ENCODE measurements at regions not wholly inside any gene's neighbourhood (a gene's known extent, or its start where the extent isn't known, plus 50 kb on each side); places are given as distances from the start of the nearest gene placed in this dataset.

DNA sequence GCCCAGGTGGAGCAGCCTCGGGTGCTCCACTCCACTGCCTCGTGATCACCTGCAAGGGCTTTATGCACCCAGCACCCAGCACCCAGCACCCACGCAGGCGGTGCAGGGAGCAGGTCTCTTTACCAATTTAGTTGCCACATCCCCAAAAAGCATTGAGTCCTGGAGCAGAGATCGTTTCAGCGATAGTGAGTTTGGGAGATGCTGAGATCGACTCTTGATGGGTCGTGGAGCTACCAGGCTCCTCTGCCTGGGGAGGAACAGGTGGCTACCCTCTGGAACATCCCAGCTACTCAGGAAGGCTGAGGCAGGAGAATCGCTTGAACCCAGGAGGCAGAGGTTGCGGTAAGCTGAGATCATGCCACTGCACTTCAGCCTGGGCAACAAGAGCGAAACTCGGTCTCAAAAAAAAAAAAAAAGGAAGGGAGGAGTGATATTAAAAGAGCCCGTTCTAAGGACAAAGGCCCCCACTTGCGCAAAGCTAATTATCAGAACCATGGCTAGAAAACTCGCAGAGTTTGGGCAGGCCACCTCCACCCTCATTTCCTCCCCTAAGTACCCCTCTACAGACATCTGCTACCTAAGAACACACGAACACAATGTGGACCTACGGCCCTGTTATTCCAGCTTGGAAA, 106.5 kb upstream of the SLC45A1 start:
- Mint-ChIP-seq H3K4me1 (ENCODE audit: low read depth) (peaks cover 11% of the 10 kb centered on the region), H3K27me3 (peaks cover 3% of the 10 kb centered on the region), H3K4me3 (ENCODE audit: low read depth) (no peak overlapping the region), H3K27ac (no peak overlapping the region), H3K9me3 (ENCODE audit: low read depth) (no peaks in the 10 kb centered on the region), H3K36me3 (ENCODE audit: insufficient read depth) (no peaks in the 10 kb centered on the region)
- TF ChIP-seq, protein P1, sequence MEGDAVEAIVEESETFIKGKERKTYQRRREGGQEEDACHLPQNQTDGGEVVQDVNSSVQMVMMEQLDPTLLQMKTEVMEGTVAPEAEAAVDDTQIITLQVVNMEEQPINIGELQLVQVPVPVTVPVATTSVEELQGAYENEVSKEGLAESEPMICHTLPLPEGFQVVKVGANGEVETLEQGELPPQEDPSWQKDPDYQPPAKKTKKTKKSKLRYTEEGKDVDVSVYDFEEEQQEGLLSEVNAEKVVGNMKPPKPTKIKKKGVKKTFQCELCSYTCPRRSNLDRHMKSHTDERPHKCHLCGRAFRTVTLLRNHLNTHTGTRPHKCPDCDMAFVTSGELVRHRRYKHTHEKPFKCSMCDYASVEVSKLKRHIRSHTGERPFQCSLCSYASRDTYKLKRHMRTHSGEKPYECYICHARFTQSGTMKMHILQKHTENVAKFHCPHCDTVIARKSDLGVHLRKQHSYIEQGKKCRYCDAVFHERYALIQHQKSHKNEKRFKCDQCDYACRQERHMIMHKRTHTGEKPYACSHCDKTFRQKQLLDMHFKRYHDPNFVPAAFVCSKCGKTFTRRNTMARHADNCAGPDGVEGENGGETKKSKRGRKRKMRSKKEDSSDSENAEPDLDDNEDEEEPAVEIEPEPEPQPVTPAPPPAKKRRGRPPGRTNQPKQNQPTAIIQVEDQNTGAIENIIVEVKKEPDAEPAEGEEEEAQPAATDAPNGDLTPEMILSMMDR (IDR thresholded peaks at IDR 0.05; ENCODE audit: unreplicated experiment): no peak
- DNase-seq (ENCODE audit: low spot score, unreplicated experiment): no peak

DNA sequence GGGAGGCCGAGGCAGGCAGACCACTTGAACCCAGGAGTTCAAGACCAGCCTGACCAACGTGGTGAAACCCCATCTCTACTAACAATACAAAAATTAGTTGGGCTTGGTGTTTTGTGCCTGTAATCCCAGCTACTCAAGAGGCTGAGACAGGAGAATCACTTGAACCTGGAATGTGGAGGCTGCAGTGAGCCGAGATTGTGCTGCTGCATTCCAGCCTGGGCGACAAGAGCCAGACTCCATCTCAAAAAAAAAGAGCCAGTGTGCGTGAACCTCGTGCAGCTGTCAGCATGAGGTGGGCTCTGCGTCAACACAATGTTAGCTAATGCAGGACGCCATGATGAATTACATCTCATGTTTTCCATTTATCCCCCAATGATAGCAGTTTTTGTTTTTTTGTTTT, 110.7 kb upstream of the SLC45A1 start:
- H3K27me3 Mint-ChIP-seq: peaks cover under 1% of the 10 kb centered on the region
- peaks cover 5% of the 10 kb centered on the region for H3K4me1 Mint-ChIP-seq (ENCODE audit: low read depth)
- TF ChIP-seq, protein P1 (IDR thresholded peaks at IDR 0.05; ENCODE audit: unreplicated experiment): no peak
- H3K36me3 Mint-ChIP-seq (ENCODE audit: insufficient read depth): no peaks in the 10 kb centered on the region
- no peaks in the 10 kb centered on the region for H3K9me3 Mint-ChIP-seq (ENCODE audit: low read depth)
- no peak for DNase-seq (ENCODE audit: low spot score, unreplicated experiment)
- no peak overlapping the region for H3K4me3 Mint-ChIP-seq (ENCODE audit: low read depth)
- H3K27ac Mint-ChIP-seq: no peak overlapping the region

DNA sequence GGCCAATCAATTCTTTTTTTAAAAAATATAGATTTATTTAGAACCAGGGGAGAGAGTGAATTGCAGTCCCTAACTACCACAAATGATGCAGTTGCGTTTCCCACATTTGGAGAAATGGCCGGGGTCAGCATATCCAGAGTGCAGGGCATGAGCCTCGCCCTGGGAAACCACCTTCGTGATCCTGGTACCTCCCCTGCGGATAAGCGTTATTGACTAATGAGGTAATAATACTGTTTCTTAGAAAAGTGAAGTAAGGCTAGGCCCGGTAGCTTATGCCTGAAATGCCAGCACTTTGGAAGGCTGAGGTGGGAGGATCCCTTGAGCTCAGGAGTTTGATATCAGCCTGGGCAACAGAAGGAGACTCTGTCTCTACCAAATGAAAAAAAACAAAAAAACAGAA, 111.5 kb upstream of the SLC45A1 start:
- TF ChIP-seq, protein P1 (IDR thresholded peaks at IDR 0.05; ENCODE audit: unreplicated experiment): no peak
- H3K27ac Mint-ChIP-seq: no peak overlapping the region
- no peaks in the 10 kb centered on the region for H3K36me3 Mint-ChIP-seq (ENCODE audit: insufficient read depth)
- H3K4me3 Mint-ChIP-seq (ENCODE audit: low read depth): no peak overlapping the region
- H3K27me3 Mint-ChIP-seq: no peaks in the 10 kb centered on the region
- H3K9me3 Mint-ChIP-seq (ENCODE audit: low read depth): no peaks in the 10 kb centered on the region
- no peak for DNase-seq (ENCODE audit: low spot score, unreplicated experiment)
- peaks cover 13% of the 10 kb centered on the region for H3K4me1 Mint-ChIP-seq (ENCODE audit: low read depth)

DNA sequence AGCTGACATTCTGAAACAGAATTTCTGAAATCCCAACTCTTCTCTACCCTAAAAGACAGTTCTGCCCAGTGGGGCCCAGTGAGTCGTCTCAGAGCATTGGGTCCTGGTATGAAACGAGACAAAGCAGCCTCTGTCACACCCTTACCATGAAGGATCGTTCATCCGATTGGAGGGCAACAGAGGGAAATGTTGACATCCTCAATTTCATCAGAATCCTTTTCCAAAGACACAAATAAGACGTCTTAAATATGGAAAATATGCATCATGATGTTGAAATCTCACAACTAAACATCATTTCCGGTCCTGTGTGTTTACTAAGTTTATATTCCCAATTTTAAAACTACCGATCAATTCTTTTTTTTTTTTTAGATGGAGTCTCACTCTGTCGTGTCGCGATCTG, 112.1 kb upstream of the SLC45A1 start:
- Mint-ChIP-seq H3K36me3 (ENCODE audit: insufficient read depth) (no peaks in the 10 kb centered on the region), H3K9me3 (ENCODE audit: low read depth) (no peaks in the 10 kb centered on the region), H3K4me1 (ENCODE audit: low read depth) (peaks cover 18% of the 10 kb centered on the region), H3K27ac (no peak overlapping the region), H3K4me3 (ENCODE audit: low read depth) (no peak overlapping the region), H3K27me3 (no peaks in the 10 kb centered on the region)
- DNase-seq (ENCODE audit: low spot score, unreplicated experiment): no peak
- TF ChIP-seq, protein P1 (IDR thresholded peaks at IDR 0.05; ENCODE audit: unreplicated experiment): no peak

DNA sequence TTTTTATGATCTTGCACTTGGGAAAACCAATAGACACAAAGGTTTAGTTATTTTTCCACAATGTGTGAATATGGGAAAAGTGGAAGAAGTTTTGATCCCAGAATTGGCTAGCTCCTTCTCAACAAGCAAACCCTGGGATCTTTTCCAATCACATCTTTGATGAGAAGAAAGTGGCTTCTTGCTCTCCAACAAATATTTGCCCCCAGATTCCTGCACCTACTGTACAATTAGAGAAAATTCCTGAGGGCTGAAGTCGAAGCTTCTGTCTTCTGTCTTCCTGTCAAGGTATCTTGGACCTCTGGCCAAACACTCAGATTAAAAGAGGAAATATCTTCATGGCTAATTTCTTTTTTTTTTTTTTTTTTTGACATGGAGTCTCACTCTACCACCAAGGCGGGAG, 113.1 kb upstream of the SLC45A1 start:
- H3K4me1 Mint-ChIP-seq (ENCODE audit: low read depth): peaks cover 25% of the 10 kb centered on the region
- no peaks in the 10 kb centered on the region for H3K9me3 Mint-ChIP-seq (ENCODE audit: low read depth)
- no peaks in the 10 kb centered on the region for H3K36me3 Mint-ChIP-seq (ENCODE audit: insufficient read depth)
- no peak for DNase-seq (ENCODE audit: low spot score, unreplicated experiment)
- TF ChIP-seq, protein P1 (IDR thresholded peaks at IDR 0.05; ENCODE audit: unreplicated experiment): no peak
- H3K4me3 Mint-ChIP-seq (ENCODE audit: low read depth): no peak overlapping the region
- no peak overlapping the region for H3K27ac Mint-ChIP-seq
- H3K27me3 Mint-ChIP-seq: no peaks in the 10 kb centered on the region
